Kidney epithelial cell (primary cell): ENCODE measurements at regions not wholly inside any gene's neighbourhood (a gene's known extent, or its start where the extent isn't known, plus 50 kb on each side); places are given as distances from the start of the nearest gene placed in this dataset.

ENCODE experiments used
- DNase-seq: peaks from one replicate; pipeline ENCODE4 v3.0.0-alpha.2; 2010; ENCODE audit warnings: low read depth
- H3K27me3 ChIP-seq: 2 replicates; pipeline ENCODE4 v1.6.0; 2011; ENCODE audit warnings: low read length; ENCODE audit not compliant: control insufficient read depth, insufficient read depth
- H3K36me3 ChIP-seq: 2 replicates; pipeline ENCODE4 v1.5.1; 2011; ENCODE audit warnings: low read length; ENCODE audit not compliant: control insufficient read depth, insufficient read depth
- H3K4me3 ChIP-seq: 2 replicates; pipeline ENCODE4 v1.5.1; 2011; ENCODE audit warnings: low read depth, mild to moderate bottlenecking, control low read depth, low read length
- CTCF ChIP-seq: IDR thresholded peaks from 2 replicates; pipeline ENCODE4 v1.5.1; 2011; ENCODE audit warnings: mild to moderate bottlenecking, moderate library complexity, low read length, control low read depth, inconsistent platforms; ENCODE audit not compliant: insufficient read depth, poor library complexity, severe bottlenecking

GRCh38 chr13:58858870-58859371 is 1227.4 kb downstream of the PCDH17 start:
- no peaks in the 10 kb centered on the region for H3K27me3 ChIP-seq
- no peak for TF ChIP-seq CTCF
- no peaks in the 10 kb centered on the region for H3K36me3 ChIP-seq
- H3K4me3 ChIP-seq: no peak overlapping the region
- no peak for DNase-seq

DNA sequence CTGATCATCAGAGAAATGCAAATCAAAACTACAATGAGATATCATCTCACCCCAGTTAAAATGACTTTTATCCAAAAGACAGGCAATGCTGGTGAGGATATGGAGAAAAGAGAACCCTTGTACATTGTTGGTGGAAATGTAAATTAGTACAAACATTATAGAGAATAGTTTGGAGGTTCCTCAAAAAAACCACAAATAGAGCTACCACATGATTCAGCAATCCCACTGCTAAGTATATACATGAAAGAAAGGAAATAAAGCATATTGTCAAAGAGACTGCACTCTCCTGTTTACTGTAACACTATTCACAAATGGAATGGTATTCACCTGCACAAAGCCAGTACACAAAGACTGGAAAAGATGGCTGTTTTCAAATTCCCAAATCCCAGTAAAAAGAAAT is 1233.7 kb downstream of the PCDH17 start:
- H3K27me3 ChIP-seq: no peaks in the 10 kb centered on the region
- no peaks in the 10 kb centered on the region for H3K36me3 ChIP-seq
- no peak overlapping the region for H3K4me3 ChIP-seq
- DNase-seq: no peak
- no peak for TF ChIP-seq CTCF

GRCh38 chr13:58869566-58869965 is 1238.0 kb downstream of the PCDH17 start:
- Histone ChIP-seq H3K4me3 (no peak overlapping the region), H3K36me3 (no peaks in the 10 kb centered on the region), H3K27me3 (no peaks in the 10 kb centered on the region)
- no peak for TF ChIP-seq CTCF
- no peak for DNase-seq

- Histone ChIP-seq H3K27me3 (no peaks in the 10 kb centered on the region), H3K36me3 (no peaks in the 10 kb centered on the region), H3K4me3 (no peak overlapping the region)
- TF ChIP-seq CTCF: no peak
- no peak for DNase-seq
Observed at GRCh38 chr13:58876473-58876872, 1244.9 kb downstream of the PCDH17 start.

GRCh38 chr13:58879114-58879513 is 1247.6 kb downstream of the PCDH17 start:
- TF ChIP-seq CTCF: no peak
- DNase-seq: no peak
- H3K36me3 ChIP-seq: no peaks in the 10 kb centered on the region
- H3K27me3 ChIP-seq: no peaks in the 10 kb centered on the region
- no peak overlapping the region for H3K4me3 ChIP-seq

DNA sequence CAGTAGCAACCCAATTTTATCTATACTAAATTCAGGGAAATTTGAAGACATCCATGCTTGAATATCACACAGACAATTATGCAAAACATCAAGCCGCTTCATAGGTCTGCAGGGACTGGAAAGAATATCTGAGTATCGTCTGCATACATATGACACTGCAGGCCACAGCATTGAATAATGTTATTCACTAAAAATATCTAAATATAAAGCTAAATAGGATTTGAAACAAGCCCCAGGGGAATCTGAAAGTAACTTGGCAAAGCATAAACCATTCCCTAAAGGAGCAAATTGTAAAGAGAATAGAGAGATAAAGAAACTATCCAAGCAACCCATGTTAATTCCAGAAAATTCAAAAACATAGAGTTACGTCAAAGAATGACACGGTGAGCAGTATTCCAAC is 1251.0 kb downstream of the PCDH17 start:
- TF ChIP-seq CTCF: no peak
- no peaks in the 10 kb centered on the region for H3K27me3 ChIP-seq
- DNase-seq: no peak
- no peak overlapping the region for H3K4me3 ChIP-seq
- no peaks in the 10 kb centered on the region for H3K36me3 ChIP-seq
